CD4-positive, alpha-beta T cell treated with Interleukin-15 for 1 hour (primary cell): ENCODE measurements at regions not wholly inside any gene's neighbourhood (a gene's known extent, or its start where the extent isn't known, plus 50 kb on each side); places are given as distances from the start of the nearest gene placed in this dataset.

Experiments used
- DNase-seq: peaks from one replicate; pipeline ENCODE4 v3.0.0-alpha.2; 2020

GRCh38 chr1:235025422-235025984 lies 103.1 kb downstream of the TOMM20 start:
- no peak for DNase-seq

GRCh38 chr1:235024711-235025421 lies 103.8 kb downstream of the TOMM20 start:
- DNase-seq = no peak

GRCh38 chr1:235023711-235024439 lies 104.8 kb downstream of the TOMM20 start:
- no peak for DNase-seq

GRCh38 chr1:235022981-235023710 lies 105.5 kb downstream of the TOMM20 start:
- DNase-seq = no peak

GRCh38 chr1:235022341-235022980 lies 106.2 kb downstream of the TOMM20 start:
- DNase-seq = no peak

GRCh38 chr1:235021815-235022214 lies 106.8 kb downstream of the TOMM20 start:
- DNase-seq = no peak

GRCh38 chr1:235021321-235021720 lies 107.3 kb downstream of the TOMM20 start:
- no peak for DNase-seq

- DNase-seq = no peak
Measured at GRCh38 chr1:235019961-235020360, 108.7 kb downstream of the TOMM20 start.

GRCh38 chr1:235019471-235019870 lies 109.2 kb downstream of the TOMM20 start:
- no peak for DNase-seq

GRCh38 chr1:235018720-235019444 lies 109.8 kb downstream of the TOMM20 start:
- DNase-seq = no peak

GRCh38 chr1:235018161-235018560 lies 110.5 kb downstream of the TOMM20 start:
- DNase-seq = no peak

GRCh38 chr1:235017719-235018118 lies 110.9 kb downstream of the TOMM20 start:
- DNase-seq = no peak

GRCh38 chr1:235017191-235017590 lies 111.4 kb downstream of the TOMM20 start:
- DNase-seq = no peak

GRCh38 chr1:235015291-235015985 lies 113.2 kb downstream of the TOMM20 start:
- DNase-seq = peak; percentile 28

- no peak for DNase-seq
Measured at GRCh38 chr1:235014756-235015155, 113.9 kb downstream of the TOMM20 start.

GRCh38 chr1:235013512-235013911 lies 115.1 kb downstream of the TOMM20 start:
- DNase-seq = no peak

GRCh38 chr1:235012436-235013210 lies 116.0 kb downstream of the TOMM20 start:
- no peak for DNase-seq

- DNase-seq = peak; percentile 99
Measured at GRCh38 chr1:235011599-235012435, 116.8 kb downstream of the TOMM20 start.

GRCh38 chr1:235011064-235011598 lies 117.5 kb downstream of the TOMM20 start:
- DNase-seq = peak; percentile 75
